Mucosa of gallbladder (tissue), 1 donor: ENCODE measurements at regions not wholly inside any gene's neighbourhood (a gene's known extent, or its start where the extent isn't known, plus 50 kb on each side); places are given as distances from the start of the nearest gene placed in this dataset.
"Not testable (repeated sequence)": the region's sequence is repeated elsewhere in the genome, so short reads cannot be mapped to it uniquely, and the experiment has no call there.

Experiments
- DNase-seq: peaks from one replicate; pipeline ENCODE4 v3.0.0-alpha.2; 2020; ENCODE audit warnings: low spot score
- donor health status: DM: no; HTN: no; CAD: no.

GRCh38 chr9:30293231-30293630 lies 2091.2 kb upstream of the ACO1 start:
- DNase-seq, result no peak

- DNase-seq, result no peak
Observed at GRCh38 chr9:30299126-30299780, 2085.2 kb upstream of the ACO1 start.

GRCh38 chr9:30301271-30301963 lies 2083.0 kb upstream of the ACO1 start:
- DNase-seq, result no peak

- DNase-seq, result no peak
Observed at GRCh38 chr9:30310711-30311110, 2073.7 kb upstream of the ACO1 start.

- DNase-seq, result no peak
Observed at GRCh38 chr9:30329431-30329830, 2055.0 kb upstream of the ACO1 start.

GRCh38 chr9:30348904-30349303 lies 2035.5 kb upstream of the ACO1 start:
- DNase-seq, result no peak

GRCh38 chr9:30349526-30350513 lies 2034.6 kb upstream of the ACO1 start:
- no peak for DNase-seq

- no peak for DNase-seq
Observed at GRCh38 chr9:30356221-30356620, 2028.2 kb upstream of the ACO1 start.

GRCh38 chr9:30362373-30362772 lies 2022.1 kb upstream of the ACO1 start:
- DNase-seq, result no peak

GRCh38 chr9:30366140-30366539 lies 2018.3 kb upstream of the ACO1 start:
- not testable (repeated sequence) for DNase-seq

- DNase-seq, result no peak
Observed at GRCh38 chr9:30382271-30382670, 2002.2 kb upstream of the ACO1 start.

- no peak for DNase-seq
Observed at GRCh38 chr9:30410273-30410672, 1974.2 kb upstream of the ACO1 start.

GRCh38 chr9:30411571-30411970 lies 1972.9 kb upstream of the ACO1 start:
- DNase-seq, result no peak

- DNase-seq, result no peak
Observed at GRCh38 chr9:30459156-30459555, 1925.3 kb upstream of the ACO1 start.

- DNase-seq, result no peak
Observed at GRCh38 chr9:30476826-30477225, 1907.6 kb upstream of the ACO1 start.

- no peak for DNase-seq
Observed at GRCh38 chr9:30478684-30479083, 1905.8 kb upstream of the ACO1 start.

GRCh38 chr9:30482499-30482898 lies 1901.9 kb upstream of the ACO1 start:
- no peak for DNase-seq

- DNase-seq, result no peak
Observed at GRCh38 chr9:30484690-30485089, 1899.8 kb upstream of the ACO1 start.

GRCh38 chr9:30504502-30504905 lies 1879.9 kb upstream of the ACO1 start:
- DNase-seq, result no peak

GRCh38 chr9:30505311-30505710 lies 1879.1 kb upstream of the ACO1 start:
- no peak for DNase-seq

GRCh38 chr9:30506749-30507148 lies 1877.7 kb upstream of the ACO1 start:
- no peak for DNase-seq

GRCh38 chr9:30507166-30507565 lies 1877.3 kb upstream of the ACO1 start:
- DNase-seq, result no peak
